ENCODE measurements at regions not wholly inside any gene's neighbourhood (a gene's known extent, or its start where the extent isn't known, plus 50 kb on each side); places are given as distances from the start of the nearest gene placed in this dataset.

GRCh38 chr15:46735115-46735514 lies 982.2 kb upstream of the SEMA6D start:
- DNase-seq, result no peak

GRCh38 chr15:46751303-46751702 lies 966.0 kb upstream of the SEMA6D start:
- DNase-seq, result no peak

GRCh38 chr15:46753946-46754345 lies 963.4 kb upstream of the SEMA6D start:
- DNase-seq, result no peak

- DNase-seq, result no peak
Measured at GRCh38 chr15:46763091-46763490, 954.2 kb upstream of the SEMA6D start.

GRCh38 chr15:46764851-46765250 lies 952.5 kb upstream of the SEMA6D start:
- no peak for DNase-seq

GRCh38 chr15:46766021-46766420 lies 951.3 kb upstream of the SEMA6D start:
- no peak for DNase-seq

- DNase-seq, result no peak
Measured at GRCh38 chr15:46768287-46768686, 949.0 kb upstream of the SEMA6D start.

GRCh38 chr15:46773016-46773415 lies 944.3 kb upstream of the SEMA6D start:
- DNase-seq, result no peak

GRCh38 chr15:46778876-46779275 lies 938.4 kb upstream of the SEMA6D start:
- no peak for DNase-seq

- DNase-seq, result peak; percentile 8
Measured at GRCh38 chr15:46786590-46787285, 930.6 kb upstream of the SEMA6D start.

GRCh38 chr15:46795685-46796084 lies 921.6 kb upstream of the SEMA6D start:
- DNase-seq, result no peak

- DNase-seq, result no peak
Measured at GRCh38 chr15:46808834-46809233, 908.5 kb upstream of the SEMA6D start.

- DNase-seq, result no peak
Measured at GRCh38 chr15:46815240-46815639, 902.1 kb upstream of the SEMA6D start.

GRCh38 chr15:46815765-46816164 lies 901.5 kb upstream of the SEMA6D start:
- DNase-seq, result peak; percentile 22

- no peak for DNase-seq
Measured at GRCh38 chr15:46848704-46849103, 868.6 kb upstream of the SEMA6D start.

GRCh38 chr15:46853600-46853999 lies 863.7 kb upstream of the SEMA6D start:
- no peak for DNase-seq

GRCh38 chr15:46854564-46854963 lies 862.7 kb upstream of the SEMA6D start:
- DNase-seq, result no peak

GRCh38 chr15:46855388-46855787 lies 861.9 kb upstream of the SEMA6D start:
- no peak for DNase-seq

- DNase-seq, result peak; percentile 59
Measured at GRCh38 chr15:46856839-46857502, 860.3 kb upstream of the SEMA6D start.

- DNase-seq, result no peak
Measured at GRCh38 chr15:46858150-46858549, 859.2 kb upstream of the SEMA6D start.

GRCh38 chr15:46861796-46862195 lies 855.5 kb upstream of the SEMA6D start:
- no peak for DNase-seq

GRCh38 chr15:46865155-46865554 lies 852.1 kb upstream of the SEMA6D start:
- DNase-seq, result no peak

GRCh38 chr15:46872286-46872980 lies 844.9 kb upstream of the SEMA6D start:
- DNase-seq, result no peak

GRCh38 chr15:46872981-46873330 lies 844.3 kb upstream of the SEMA6D start:
- DNase-seq, result no peak
